Testis (tissue), 2 donors: ENCODE measurements at regions not wholly inside any gene's neighbourhood (a gene's known extent, or its start where the extent isn't known, plus 50 kb on each side); places are given as distances from the start of the nearest gene placed in this dataset.

ENCODE experiments used
- DNase-seq: peaks from one replicate; pipeline ENCODE4 v3.0.0-alpha.2; 2019
- H3K27ac ChIP-seq, 2 donors: fragments of 200-600 bp; sonication (generic); one replicate each; pipeline ENCODE4 v1.5.1; 2019
- H3K27me3 ChIP-seq: fragments of 200-600 bp; sonication (generic); one replicate; pipeline ENCODE4 v1.5.1; 2019
- H3K36me3 ChIP-seq: fragments of 200-600 bp; sonication (generic); one replicate; pipeline ENCODE4 v1.5.1; 2017; ENCODE audit warnings: low read depth; ENCODE audit errors: missing control alignments
- H3K4me1 ChIP-seq: fragments of 200-600 bp; sonication (generic); one replicate; pipeline ENCODE4 v1.5.1; 2019
- H3K4me3 ChIP-seq, 2 donors: fragments of 200-600 bp; sonication (generic); one replicate each; pipeline ENCODE4 v1.5.1; 2017 to 2019
- H3K9me3 ChIP-seq: fragments of 200-600 bp; sonication (generic); one replicate; pipeline ENCODE4 v1.5.1; 2017
- POLR2A ChIP-seq: fragments of 450-650 bp; IDR thresholded peaks from one replicate; pipeline ENCODE4 v1.6.1; 2017; ENCODE audit warnings: antibody characterized with exemption, mild to moderate bottlenecking, moderate library complexity
- WGBS, 2 donors: methylation state at CpG; one replicate each; pipeline ENCODE4 v1.1.5; 2018; 5-methylcytosine and 5-hydroxymethylcytosine counted together
- intact Hi-C: fragments of 100-400 bp; cut with DNase I; formaldehyde crosslinking; loops from one replicate; pipeline ENCODE4 v1.15.1; 2023; ENCODE audit warnings: low total_unique reads
- TF ChIP-seq, protein P1 (sequence below), 3 experiments: fragments of 450-650 bp in 2 of 3; fragments of 200-600 bp in 1 of 3; sonication (generic) in 1 of 3; IDR thresholded peaks; one replicate each; pipeline ENCODE4 v1.5.1; 2016 to 2019; ENCODE audit warnings: antibody characterized with exemption in 3 of 3, mild to moderate bottlenecking in 2 of 3, moderate library complexity in 1 of 3

DNA sequence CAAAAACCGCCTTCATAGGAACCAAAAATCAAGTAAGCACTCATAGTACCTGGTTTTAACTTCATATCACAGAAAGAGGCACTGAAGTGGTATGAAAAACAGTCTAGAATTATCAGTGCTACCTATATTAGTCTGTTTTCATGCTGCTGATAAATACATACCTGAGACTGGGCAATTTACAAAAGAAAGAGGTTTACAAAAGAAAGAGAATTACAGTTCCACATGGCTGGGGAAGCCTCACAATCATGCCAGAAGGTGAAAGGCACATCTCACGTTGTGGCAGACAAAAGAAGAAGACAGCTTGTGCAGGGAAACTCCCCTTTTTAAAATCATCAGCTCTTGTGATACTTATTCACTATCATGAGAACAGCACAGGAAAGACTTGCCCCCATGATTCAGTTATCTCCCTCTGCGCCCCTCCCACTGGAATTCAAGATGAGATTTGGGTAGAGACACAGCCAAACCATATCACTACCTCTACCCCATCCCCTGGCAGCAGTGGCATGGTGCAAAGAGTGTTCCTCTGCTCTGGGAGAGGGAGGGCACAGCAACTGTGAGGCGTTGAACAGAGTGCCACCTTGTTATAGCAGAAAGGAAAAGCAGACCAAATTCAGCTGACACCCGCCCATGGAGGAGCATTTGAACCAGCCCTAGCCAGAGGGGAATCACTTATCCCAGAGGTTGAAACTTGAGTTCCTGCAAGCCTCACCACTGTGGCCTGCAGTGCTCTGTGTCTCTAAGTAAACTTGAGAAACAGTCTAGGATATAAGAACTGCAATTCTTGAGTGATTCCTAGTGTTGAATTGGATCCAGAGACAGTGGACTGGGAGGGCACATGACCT is 61.9 kb upstream of the PTPRZ1 start:
- Histone ChIP-seq H3K27ac (no peak overlapping the region), H3K27me3 (no peaks in the 10 kb centered on the region), H3K36me3 (no peaks in the 10 kb centered on the region), H3K4me3 (no peak overlapping the region), H3K4me1 (no peaks in the 10 kb centered on the region), H3K9me3 (no peaks in the 10 kb centered on the region)
- TF ChIP-seq POLR2A: no peak
- TF ChIP-seq, protein P1, sequence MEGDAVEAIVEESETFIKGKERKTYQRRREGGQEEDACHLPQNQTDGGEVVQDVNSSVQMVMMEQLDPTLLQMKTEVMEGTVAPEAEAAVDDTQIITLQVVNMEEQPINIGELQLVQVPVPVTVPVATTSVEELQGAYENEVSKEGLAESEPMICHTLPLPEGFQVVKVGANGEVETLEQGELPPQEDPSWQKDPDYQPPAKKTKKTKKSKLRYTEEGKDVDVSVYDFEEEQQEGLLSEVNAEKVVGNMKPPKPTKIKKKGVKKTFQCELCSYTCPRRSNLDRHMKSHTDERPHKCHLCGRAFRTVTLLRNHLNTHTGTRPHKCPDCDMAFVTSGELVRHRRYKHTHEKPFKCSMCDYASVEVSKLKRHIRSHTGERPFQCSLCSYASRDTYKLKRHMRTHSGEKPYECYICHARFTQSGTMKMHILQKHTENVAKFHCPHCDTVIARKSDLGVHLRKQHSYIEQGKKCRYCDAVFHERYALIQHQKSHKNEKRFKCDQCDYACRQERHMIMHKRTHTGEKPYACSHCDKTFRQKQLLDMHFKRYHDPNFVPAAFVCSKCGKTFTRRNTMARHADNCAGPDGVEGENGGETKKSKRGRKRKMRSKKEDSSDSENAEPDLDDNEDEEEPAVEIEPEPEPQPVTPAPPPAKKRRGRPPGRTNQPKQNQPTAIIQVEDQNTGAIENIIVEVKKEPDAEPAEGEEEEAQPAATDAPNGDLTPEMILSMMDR (IDR thresholded peaks at IDR 0.05): no peak
- intact Hi-C loops: no loop called here
- WGBS, 2 donors: 67 to 70% methylated on average over 5 of the region's 5 CpGs
- no peak for DNase-seq

DNA sequence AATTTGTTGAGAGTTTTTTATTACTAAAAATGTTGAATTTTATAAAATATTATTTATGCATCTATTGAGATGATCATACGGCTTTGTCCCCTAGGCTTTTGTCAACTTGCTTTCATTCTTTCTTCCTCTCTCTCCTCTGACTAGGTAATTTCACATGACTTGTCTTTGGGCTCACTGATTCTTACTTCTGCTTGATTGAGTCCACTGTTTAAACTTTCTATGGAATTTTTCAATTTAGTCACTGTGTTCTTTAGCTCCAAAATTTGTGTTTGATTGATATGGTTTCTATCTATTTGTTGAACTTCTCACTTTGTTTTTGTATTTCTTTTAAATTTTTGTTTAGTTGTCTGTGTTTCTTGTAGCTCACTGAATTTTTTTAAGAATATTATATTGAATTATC is 65.9 kb upstream of the PTPRZ1 start:
- Histone ChIP-seq H3K36me3 (no peaks in the 10 kb centered on the region), H3K4me3 (no peak overlapping the region), H3K27ac (no peak overlapping the region), H3K27me3 (no peaks in the 10 kb centered on the region), H3K4me1 (no peaks in the 10 kb centered on the region), H3K9me3 (no peaks in the 10 kb centered on the region)
- intact Hi-C loops: no loop called here
- no peak for TF ChIP-seq POLR2A
- TF ChIP-seq, protein P1 (IDR thresholded peaks at IDR 0.05): no peak
- WGBS, 2 donors: 97% methylated on average over 1 of the region's 1 CpG
- no peak for DNase-seq

DNA sequence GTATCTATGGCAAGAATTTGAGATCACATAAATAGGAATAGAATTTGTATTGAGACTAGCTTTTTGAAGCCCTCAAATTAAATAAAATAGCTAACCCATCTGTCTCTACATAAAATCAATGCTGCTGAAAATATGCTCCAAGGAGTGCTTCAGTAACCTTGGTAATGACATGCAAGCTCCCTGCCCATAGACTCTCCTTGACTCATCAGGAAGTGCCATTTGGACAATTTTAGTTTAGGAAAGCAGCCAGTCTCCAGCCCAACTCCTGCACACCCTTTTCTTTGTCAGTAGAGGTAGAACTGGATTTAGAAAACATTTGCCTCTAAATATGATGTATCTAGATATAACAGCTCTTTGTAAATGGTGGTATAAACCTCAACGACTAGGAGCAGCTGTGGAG is 69.9 kb upstream of the PTPRZ1 start:
- 74 to 81% methylated on average over 1 of the region's 1 CpG for WGBS, 2 donors
- Histone ChIP-seq H3K27ac (no peak overlapping the region), H3K27me3 (no peaks in the 10 kb centered on the region), H3K4me3 (no peak overlapping the region), H3K4me1 (no peaks in the 10 kb centered on the region), H3K36me3 (no peaks in the 10 kb centered on the region), H3K9me3 (no peaks in the 10 kb centered on the region)
- intact Hi-C loops: no loop called here
- no peak for DNase-seq
- no peak for TF ChIP-seq POLR2A
- TF ChIP-seq, protein P1 (IDR thresholded peaks at IDR 0.05): no peak

DNA sequence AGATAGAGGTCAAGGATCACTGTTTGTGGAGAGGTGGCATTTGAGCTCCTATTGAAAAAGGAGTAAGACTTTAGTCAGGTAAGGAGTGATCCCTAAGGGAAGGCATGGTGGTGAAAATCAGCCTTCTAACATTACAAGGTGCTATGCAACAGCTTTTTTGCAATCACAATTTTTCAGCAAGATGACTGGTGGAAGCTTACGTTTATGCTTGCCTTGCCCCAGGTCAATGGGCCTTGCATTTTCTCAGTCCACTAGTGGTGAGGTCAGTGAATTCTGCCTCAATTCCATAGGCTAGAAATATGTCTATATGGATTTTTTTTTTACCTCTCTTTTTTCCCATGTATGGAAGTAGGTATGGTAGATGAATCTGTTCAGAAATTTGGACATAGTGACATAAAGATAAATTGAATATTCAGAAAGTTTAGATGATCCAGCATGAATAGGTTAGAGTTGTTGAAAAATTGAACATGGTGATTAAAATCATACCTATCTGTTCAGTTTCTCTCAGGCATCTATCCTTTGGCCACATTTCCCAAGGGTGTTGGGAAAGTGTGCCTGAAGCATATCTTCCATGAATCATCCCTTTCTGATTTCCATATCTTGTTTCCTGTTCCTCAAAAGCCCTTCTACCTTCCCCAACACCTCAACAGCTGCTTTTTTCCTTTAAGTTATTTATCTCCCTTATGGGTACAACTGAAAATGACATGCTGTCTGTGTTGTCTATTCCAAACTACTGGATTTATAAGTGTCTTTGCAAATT is 71.9 kb upstream of the PTPRZ1 start:
- DNase-seq: no peak
- no peak overlapping the region for H3K27ac ChIP-seq
- TF ChIP-seq, protein P1 (IDR thresholded peaks at IDR 0.05): no peak
- no peak for TF ChIP-seq POLR2A
- no peaks in the 10 kb centered on the region for H3K4me1 ChIP-seq
- H3K36me3 ChIP-seq: no peaks in the 10 kb centered on the region
- H3K9me3 ChIP-seq: no peaks in the 10 kb centered on the region
- no peak overlapping the region for H3K4me3 ChIP-seq
- H3K27me3 ChIP-seq: no peaks in the 10 kb centered on the region
- WGBS, 2 donors: 69 to 76% methylated on average over 1 of the region's 1 CpG
- intact Hi-C loops: no loop called here
